NCI-H146 (cell line): ENCODE measurements at regions not wholly inside any gene's neighbourhood (a gene's known extent, or its start where the extent isn't known, plus 50 kb on each side); places are given as distances from the start of the nearest gene placed in this dataset.

Experiments used
- DNase-seq: peaks from one replicate; lab custom pipeline; 2025; lab: John Stamatoyannopoulos, UW

- DNase-seq, result no peak
Observed at GRCh38 chr9:86830356-86830755, 117.0 kb downstream of the GAS1 start.

- no peak for DNase-seq
Observed at GRCh38 chr9:86829496-86830046, 117.7 kb downstream of the GAS1 start.

- DNase-seq, result no peak
Observed at GRCh38 chr9:86828631-86829030, 118.7 kb downstream of the GAS1 start.

- DNase-seq, result no peak
Observed at GRCh38 chr9:86827893-86828292, 119.4 kb downstream of the GAS1 start.

GRCh38 chr9:86825299-86825698 is 122.0 kb downstream of the GAS1 start:
- no peak for DNase-seq

- no peak for DNase-seq
Observed at GRCh38 chr9:86822006-86822801, 125.1 kb downstream of the GAS1 start.

GRCh38 chr9:86821006-86821845 is 126.1 kb downstream of the GAS1 start:
- DNase-seq, result no peak

GRCh38 chr9:86819552-86819951 is 127.8 kb downstream of the GAS1 start:
- DNase-seq, result no peak

GRCh38 chr9:86818636-86819035 is 128.7 kb downstream of the GAS1 start:
- DNase-seq, result no peak

GRCh38 chr9:86816868-86817267 is 130.4 kb downstream of the GAS1 start:
- DNase-seq, result no peak

GRCh38 chr9:86816366-86816765 is 130.9 kb downstream of the GAS1 start:
- no peak for DNase-seq

GRCh38 chr9:86812616-86813015 is 134.7 kb downstream of the GAS1 start:
- no peak for DNase-seq

- DNase-seq, result no peak
Observed at GRCh38 chr9:86809759-86810367, 137.4 kb downstream of the GAS1 start.

- no peak for DNase-seq
Observed at GRCh38 chr9:86809151-86809550, 138.2 kb downstream of the GAS1 start.

- DNase-seq, result no peak
Observed at GRCh38 chr9:86807367-86807976, 139.8 kb downstream of the GAS1 start.

- no peak for DNase-seq
Observed at GRCh38 chr9:86804011-86804410, 143.3 kb downstream of the GAS1 start.

GRCh38 chr9:86802900-86803673 is 144.2 kb downstream of the GAS1 start:
- no peak for DNase-seq

GRCh38 chr9:86801246-86801645 is 146.1 kb downstream of the GAS1 start:
- no peak for DNase-seq

- DNase-seq, result no peak
Observed at GRCh38 chr9:86800681-86801080, 146.6 kb downstream of the GAS1 start.

- no peak for DNase-seq
Observed at GRCh38 chr9:86798966-86799365, 148.3 kb downstream of the GAS1 start.

GRCh38 chr9:86796666-86797065 is 150.6 kb downstream of the GAS1 start:
- no peak for DNase-seq
